H1 (cell line): ENCODE measurements at regions not wholly inside any gene's neighbourhood (a gene's known extent, or its start where the extent isn't known, plus 50 kb on each side); places are given as distances from the start of the nearest gene placed in this dataset.

Experiments used
- CTCF ChIA-PET: fragments of 300-600 bp; sonication (Branson Sonifier 250); formaldehyde crosslinking; loops from one replicate; lab custom pipeline; 2021; ENCODE audit not compliant: partially characterized antibody; lab: Charles Lee
- POLR2A ChIA-PET: fragments of 300-600 bp; sonication (Branson Sonifier 250); formaldehyde crosslinking; loops from one replicate; lab custom pipeline; 2021; ENCODE audit warnings: inconsistent platforms; ENCODE audit not compliant: partially characterized antibody; lab: Charles Lee
- DNase-seq, 2 experiments: peaks; one replicate each; pipeline versions ENCODE4 v3.0.0 to v3.0.0-alpha.2; 2010 to 2022; ENCODE audit warnings: low spot score in 2 of 2, low read depth in 1 of 2, mixed read lengths in 1 of 2
- FAIRE-seq: peaks from 2 replicates; lab custom pipeline; 2011; peaks lifted over from hg19 to GRCh38; lab: Jason Lieb, UNC
- H2AFZ ChIP-seq: 2 replicates; pipeline ENCODE4 v1.8.1; 2012; ENCODE audit warnings: low read length, inconsistent platforms
- H2AK5ac ChIP-seq: 2 replicates; pipeline ENCODE4 v1.6.1; 2013; ENCODE audit warnings: low read depth, low read length
- H2BK120ac ChIP-seq: replicated peaks from 2 replicates; pipeline ENCODE3; 2013; ENCODE audit warnings: low read depth, low read length, inconsistent platforms
- H2BK12ac ChIP-seq: 2 replicates; pipeline ENCODE4 v1.6.1; 2013; ENCODE audit warnings: low read depth, low read length
- H2BK15ac ChIP-seq: 2 replicates; pipeline ENCODE4 v1.6.1; 2013; ENCODE audit warnings: low read length
- H2BK20ac ChIP-seq: 2 replicates; pipeline ENCODE4 v1.6.1; 2013; ENCODE audit warnings: low read length
- H2BK5ac ChIP-seq: 2 replicates; pipeline ENCODE4 v1.6.1; 2013; ENCODE audit warnings: low read depth, low read length
- H3K14ac ChIP-seq: 2 replicates; pipeline ENCODE4 v1.6.1; 2013; ENCODE audit warnings: inconsistent platforms; ENCODE audit not compliant: insufficient read length
- H3K18ac ChIP-seq: 2 replicates; pipeline ENCODE4 v1.6.1; 2013; ENCODE audit warnings: low read length; ENCODE audit errors: extremely low read depth
- H3K23ac ChIP-seq: 2 replicates; pipeline ENCODE4 v1.6.1; 2013; ENCODE audit warnings: inconsistent platforms; ENCODE audit not compliant: insufficient read length
- H3K23me2 ChIP-seq: 2 replicates; pipeline ENCODE4 v1.6.1; 2013; ENCODE audit warnings: low read depth, low read length
- H3K27ac ChIP-seq: 2 replicates; pipeline ENCODE4 v1.6.1; 2011; ENCODE audit warnings: low read depth, low read length, inconsistent platforms
- H3K27me3 ChIP-seq, 4 experiments: replicated peaks in 1 of 4; 1 replicate in 1 of 4; 2 replicates in 3 of 4; pipeline versions ENCODE4 v1.6.1 to v1.8.1; 2011 to 2013; ENCODE audit warnings: low read length in 3 of 4, mild to moderate bottlenecking in 3 of 4, inconsistent platforms in 2 of 4, mixed read lengths in 2 of 4, moderate library complexity in 1 of 4; ENCODE audit not compliant: control insufficient read depth in 3 of 4, insufficient read depth in 3 of 4; ENCODE audit errors: extremely low read depth in 1 of 4
- H3K36me3 ChIP-seq, 4 experiments: 2 replicates each; pipeline versions ENCODE4 v1.6.1 to v1.8.1; 2011 to 2013; ENCODE audit warnings: mild to moderate bottlenecking in 4 of 4, low read length in 3 of 4, moderate library complexity in 2 of 4, control low read depth in 1 of 4, inconsistent platforms in 1 of 4; ENCODE audit not compliant: insufficient read depth in 4 of 4, control insufficient read depth in 2 of 4
- H3K4ac ChIP-seq: replicated peaks from 2 replicates; pipeline ENCODE3; 2013; ENCODE audit warnings: low read length, low read depth, mixed read lengths, inconsistent platforms; ENCODE audit not compliant: insufficient read length
- H3K4me1 ChIP-seq, 4 experiments: replicated peaks in 1 of 4; 1 replicate in 1 of 4; 2 replicates in 3 of 4; pipeline versions ENCODE4 v1.6.1 to v1.8.1; 2011 to 2013; ENCODE audit warnings: low read length in 3 of 4, inconsistent platforms in 2 of 4, mixed read lengths in 1 of 4; ENCODE audit not compliant: insufficient read depth in 4 of 4, control insufficient read depth in 3 of 4
- H3K4me2 ChIP-seq, 2 experiments: 2 replicates each; pipeline versions ENCODE4 v1.6.1 to v1.8.1; 2011 to 2013; ENCODE audit warnings: low read depth in 2 of 2, low read length in 2 of 2, control low read depth in 1 of 2, inconsistent platforms in 1 of 2, mild to moderate bottlenecking in 1 of 2; ENCODE audit not compliant: insufficient read depth in 1 of 2
- H3K4me3 ChIP-seq, 4 experiments: fragments of 200-600, 300-600 bp in 1 of 4; sonication (generic), shearing (Covaris generic), sonication (Bioruptor Twin) in 1 of 4; 2 replicates each; pipeline versions ENCODE4 v1.5.1 to v1.8.1; 2011 to 2016; ENCODE audit warnings: low read length in 4 of 4, low read depth in 3 of 4, control low read depth in 2 of 4, inconsistent platforms in 2 of 4, mild to moderate bottlenecking in 2 of 4, mixed read lengths in 1 of 4, moderate library complexity in 1 of 4; ENCODE audit not compliant: insufficient read depth in 2 of 4; ENCODE audit errors: extremely low read depth in 1 of 4
- H3K56ac ChIP-seq: replicated peaks from 2 replicates; pipeline ENCODE3; 2013; ENCODE audit warnings: low read depth, mild to moderate bottlenecking, mixed read lengths, low read length, inconsistent platforms; ENCODE audit not compliant: insufficient read length
- H3K79me1 ChIP-seq: 2 replicates; pipeline ENCODE4 v1.6.1; 2013; ENCODE audit warnings: low read depth, low read length, control low read depth
- H3K79me2 ChIP-seq, 2 experiments: 2 replicates each; pipeline versions ENCODE4 v1.6.1 to v1.8.1; 2012 to 2013; ENCODE audit warnings: low read length in 2 of 2, mild to moderate bottlenecking in 2 of 2, inconsistent platforms in 1 of 2; ENCODE audit not compliant: insufficient read depth in 2 of 2, control insufficient read depth in 1 of 2
- H3K9ac ChIP-seq, 4 experiments: replicated peaks in 1 of 4; 1 replicate in 1 of 4; 2 replicates in 3 of 4; pipeline versions ENCODE4 v1.6.1 to v1.8.1; 2011 to 2013; ENCODE audit warnings: low read depth in 3 of 4, low read length in 3 of 4, control low read depth in 2 of 4, mild to moderate bottlenecking in 2 of 4, moderate library complexity in 2 of 4, inconsistent platforms in 1 of 4; ENCODE audit errors: extremely low read depth in 1 of 4
- H3K9me3 ChIP-seq, 2 experiments: 2 replicates each; pipeline versions ENCODE4 v1.6.1 to v1.8.1; 2012 to 2013; ENCODE audit warnings: mild to moderate bottlenecking in 2 of 2, moderate library complexity in 2 of 2, control low read depth in 1 of 2, inconsistent platforms in 1 of 2, low read depth in 1 of 2, low read length in 1 of 2, mixed read lengths in 1 of 2; ENCODE audit not compliant: insufficient read depth in 2 of 2
- H4K20me1 ChIP-seq, 2 experiments: replicated peaks in 1 of 2; 2 replicates each; pipeline versions ENCODE3 to v1.8.1; 2011 to 2013; ENCODE audit warnings: inconsistent platforms in 2 of 2, low read length in 2 of 2, mild to moderate bottlenecking in 1 of 2; ENCODE audit not compliant: insufficient read depth in 2 of 2, control insufficient read depth in 1 of 2
- H4K5ac ChIP-seq: 2 replicates; pipeline ENCODE4 v1.6.1; 2013; ENCODE audit warnings: low read length, low read depth, mixed read lengths, inconsistent platforms; ENCODE audit not compliant: insufficient read length
- H4K8ac ChIP-seq: 2 replicates; pipeline ENCODE4 v1.8.0; 2013; ENCODE audit warnings: mild to moderate bottlenecking, moderate library complexity, low read length, inconsistent platforms; ENCODE audit not compliant: insufficient read depth; ENCODE audit errors: extremely low read depth
- H4K91ac ChIP-seq: replicated peaks from 2 replicates; pipeline ENCODE3; 2013; ENCODE audit warnings: low read length, mixed read lengths, inconsistent platforms; ENCODE audit not compliant: insufficient read length
- CBX8 ChIP-seq: fragments of 300-800, 300-1000 bp; sonication (generic); IDR thresholded peaks from 2 replicates; pipeline ENCODE4 v1.7.1; 2016; ENCODE audit warnings: low read depth, low read length, borderline replicate concordance
- CTBP2 ChIP-seq: IDR thresholded peaks from 2 replicates; pipeline ENCODE4 v1.7.0; 2011; ENCODE audit warnings: borderline replicate concordance, mild to moderate bottlenecking, moderate library complexity, mixed read lengths, low read length; ENCODE audit not compliant: insufficient read depth, insufficient read length
- JUND ChIP-seq: IDR thresholded peaks from 2 replicates; pipeline ENCODE4 v1.6.1; 2011; ENCODE audit warnings: mild to moderate bottlenecking, improper control_type of control experiment, low read length
- MAFK ChIP-seq: IDR thresholded peaks from 2 replicates; pipeline ENCODE4 v1.6.1; 2012; ENCODE audit warnings: low read depth, mild to moderate bottlenecking, improper control_type of control experiment, low read length
- NANOG ChIP-seq: IDR thresholded peaks from 2 replicates; pipeline ENCODE4 v1.6.1; 2011; ENCODE audit warnings: low read length, low read depth, mild to moderate bottlenecking, inconsistent platforms; ENCODE audit not compliant: insufficient read depth, poor library complexity, severe bottlenecking
- RXRA ChIP-seq: IDR thresholded peaks from 2 replicates; pipeline ENCODE4 v1.6.1; 2011; ENCODE audit warnings: low read depth, mild to moderate bottlenecking, low read length, moderate library complexity; ENCODE audit not compliant: insufficient read depth
- WGBS, 2 experiments: shearing (Covaris generic) in 1 of 2; methylation state at CpG; one replicate each; pipeline versions ENCODE4 v1.1.6 to v1.1.7; 2013 to 2015; ENCODE audit warnings: low lambda C conversion rate in 2 of 2, mixed read lengths in 2 of 2, inconsistent platforms in 1 of 2, low coverage in 1 of 2, missing lambda C conversion rate in 1 of 2; ENCODE audit not compliant: insufficient replicate concordance in 2 of 2, insufficient coverage in 1 of 2, insufficient read length in 1 of 2; ENCODE audit errors: extremely low coverage in 1 of 2, missing lambda C conversion rate in 1 of 2; 5-methylcytosine and 5-hydroxymethylcytosine counted together
- TF ChIP-seq, protein P1 (sequence below): IDR thresholded peaks from 2 replicates; pipeline ENCODE4 v1.6.1; 2012; ENCODE audit warnings: inconsistent platforms
- TF ChIP-seq, protein P2 (sequence below): IDR thresholded peaks from 2 replicates; pipeline ENCODE4 v1.6.1; 2012; ENCODE audit warnings: low read length, inconsistent platforms

DNA sequence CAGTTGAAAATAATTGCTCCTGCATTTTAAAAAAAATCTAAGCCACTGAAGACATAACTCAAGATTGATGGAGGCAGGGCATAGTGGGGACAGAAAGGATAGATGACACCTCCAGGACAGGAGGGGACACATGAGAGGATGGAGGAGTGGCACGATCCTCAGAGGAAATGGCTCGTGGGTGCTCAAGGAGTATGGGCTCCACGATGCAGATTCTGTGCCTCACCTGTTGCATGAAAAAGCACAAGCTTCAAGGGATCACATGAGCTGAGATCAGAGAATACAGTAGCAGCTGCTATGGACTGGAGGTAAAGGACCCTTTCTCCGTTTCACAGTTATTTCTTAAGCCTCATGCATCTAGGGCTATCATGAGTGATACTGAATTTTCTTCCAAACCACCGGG, 69.7 kb upstream of the KL start:
- no peaks in the 10 kb centered on the region for H3K9me3 ChIP-seq
- H3K4ac ChIP-seq, result no peak overlapping the region
- H2BK12ac ChIP-seq, result no peak overlapping the region
- TF ChIP-seq RXRA (no peak), MAFK (no peak), CBX8 (no peak), CTBP2 (no peak), NANOG (no peak), JUND (no peak)
- TF ChIP-seq, protein P1, sequence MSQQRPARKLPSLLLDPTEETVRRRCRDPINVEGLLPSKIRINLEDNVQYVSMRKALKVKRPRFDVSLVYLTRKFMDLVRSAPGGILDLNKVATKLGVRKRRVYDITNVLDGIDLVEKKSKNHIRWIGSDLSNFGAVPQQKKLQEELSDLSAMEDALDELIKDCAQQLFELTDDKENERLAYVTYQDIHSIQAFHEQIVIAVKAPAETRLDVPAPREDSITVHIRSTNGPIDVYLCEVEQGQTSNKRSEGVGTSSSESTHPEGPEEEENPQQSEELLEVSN, result no peak
- TF ChIP-seq, protein P2, sequence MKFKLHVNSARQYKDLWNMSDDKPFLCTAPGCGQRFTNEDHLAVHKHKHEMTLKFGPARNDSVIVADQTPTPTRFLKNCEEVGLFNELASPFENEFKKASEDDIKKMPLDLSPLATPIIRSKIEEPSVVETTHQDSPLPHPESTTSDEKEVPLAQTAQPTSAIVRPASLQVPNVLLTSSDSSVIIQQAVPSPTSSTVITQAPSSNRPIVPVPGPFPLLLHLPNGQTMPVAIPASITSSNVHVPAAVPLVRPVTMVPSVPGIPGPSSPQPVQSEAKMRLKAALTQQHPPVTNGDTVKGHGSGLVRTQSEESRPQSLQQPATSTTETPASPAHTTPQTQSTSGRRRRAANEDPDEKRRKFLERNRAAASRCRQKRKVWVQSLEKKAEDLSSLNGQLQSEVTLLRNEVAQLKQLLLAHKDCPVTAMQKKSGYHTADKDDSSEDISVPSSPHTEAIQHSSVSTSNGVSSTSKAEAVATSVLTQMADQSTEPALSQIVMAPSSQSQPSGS, result no peak
- no peak overlapping the region for H3K27ac ChIP-seq
- no peak overlapping the region for H3K4me3 ChIP-seq
- no peak overlapping the region for H2AFZ ChIP-seq
- no peak overlapping the region for H3K14ac ChIP-seq
- no peak overlapping the region for H3K18ac ChIP-seq
- no peak overlapping the region for H2BK20ac ChIP-seq
- H3K56ac ChIP-seq, result no peak overlapping the region
- no peak overlapping the region for H3K23ac ChIP-seq
- no peak overlapping the region for H4K8ac ChIP-seq
- H3K23me2 ChIP-seq, result no peaks in the 10 kb centered on the region
- no peaks in the 10 kb centered on the region for H3K4me1 ChIP-seq
- H3K9ac ChIP-seq, result peak overlapping the region in 1 of 4 experiments; percentile 13; a peak in 1 of 7 replicates
- FAIRE-seq (no peak), DNase-seq (no peak)
- no peak overlapping the region for H2AK5ac ChIP-seq
- no peaks in the 10 kb centered on the region for H3K79me1 ChIP-seq
- ChIA-PET POLR2A (interaction anchor here (0.6 kb wide), 1 partner anchor 13 kb away, joined by 4 read pairs; no protein-coding TSS in a partner anchor), CTCF (no interaction called here)
- H3K79me2 ChIP-seq, result no peaks in the 10 kb centered on the region
- WGBS, 2 experiments, result 89% methylated on average over 5 of the region's 5 CpGs; no CpG with 5 or more reads in 1 of the 2 experiments
- no peaks in the 10 kb centered on the region for H3K36me3 ChIP-seq
- H2BK5ac ChIP-seq, result no peak overlapping the region
- H2BK120ac ChIP-seq, result no peak overlapping the region
- no peak overlapping the region for H4K91ac ChIP-seq
- peaks cover 0 to 1% (median 0%) of the 10 kb centered on the region in 4 experiments; a peak in 1 of 7 replicates for H3K27me3 ChIP-seq
- no peak overlapping the region for H2BK15ac ChIP-seq
- H4K5ac ChIP-seq, result no peak overlapping the region
- no peaks in the 10 kb centered on the region for H4K20me1 ChIP-seq
- H3K4me2 ChIP-seq, result no peak overlapping the region
